ENCODE measurements at regions not wholly inside any gene's neighbourhood (a gene's known extent, or its start where the extent isn't known, plus 50 kb on each side); places are given as distances from the start of the nearest gene placed in this dataset.

- Histone ChIP-seq H3K4me1 (ENCODE audit: insufficient read depth) (peaks cover 7% of the 10 kb centered on the region), H3K27ac (no peak overlapping the region), H3K36me3 (no peaks in the 10 kb centered on the region), H3K4me3 (no peak overlapping the region), H3K27me3 (no peaks in the 10 kb centered on the region), H3K9me3 (no peaks in the 10 kb centered on the region)
- intact Hi-C loops (cut with DNase I): no loop called here
- DNase-seq: no peak
- TF ChIP-seq POLR2A (IDR thresholded peaks at IDR 0.05) (no peak), EP300 (IDR thresholded peaks at IDR 0.05) (no peak), CTCF (IDR thresholded peaks at IDR 0.05) (no peak)
- WGBS, 3 donors: 89 to 98% (median 96%) methylated on average over 1 of the region's 1 CpG
Observed at GRCh38 chr6:113560376-113560775, 296.8 kb upstream of the MARCKS start.

DNA sequence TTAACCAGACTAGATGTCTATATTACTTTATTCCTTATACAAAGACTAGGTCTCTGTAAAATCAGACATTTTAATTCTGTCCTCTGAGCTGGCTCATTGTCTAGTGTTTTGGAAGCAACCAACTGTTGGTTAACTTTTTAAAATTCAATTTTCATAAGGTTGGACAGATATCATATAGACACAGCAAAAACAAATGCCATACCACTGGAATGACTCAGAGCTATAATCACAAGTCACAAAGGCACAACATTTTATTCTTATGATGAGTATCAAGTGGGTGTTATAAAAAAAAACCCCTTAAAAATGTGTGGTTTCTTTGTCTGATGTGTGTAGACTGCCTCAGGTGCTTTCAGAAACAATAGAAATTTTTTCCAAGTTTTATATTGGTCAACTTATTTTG, 296.2 kb upstream of the MARCKS start:
- no peak overlapping the region for H3K27ac ChIP-seq
- no peak for DNase-seq
- peaks cover 7% of the 10 kb centered on the region for H3K4me1 ChIP-seq (ENCODE audit: insufficient read depth)
- TF ChIP-seq CTCF (IDR thresholded peaks at IDR 0.05): no peak
- TF ChIP-seq POLR2A (IDR thresholded peaks at IDR 0.05): no peak
- no peak for TF ChIP-seq EP300 (IDR thresholded peaks at IDR 0.05)
- H3K36me3 ChIP-seq: no peaks in the 10 kb centered on the region
- H3K4me3 ChIP-seq: no peak overlapping the region
- intact Hi-C loops (cut with DNase I): no loop called here
- H3K9me3 ChIP-seq: no peaks in the 10 kb centered on the region
- H3K27me3 ChIP-seq: no peaks in the 10 kb centered on the region

DNA sequence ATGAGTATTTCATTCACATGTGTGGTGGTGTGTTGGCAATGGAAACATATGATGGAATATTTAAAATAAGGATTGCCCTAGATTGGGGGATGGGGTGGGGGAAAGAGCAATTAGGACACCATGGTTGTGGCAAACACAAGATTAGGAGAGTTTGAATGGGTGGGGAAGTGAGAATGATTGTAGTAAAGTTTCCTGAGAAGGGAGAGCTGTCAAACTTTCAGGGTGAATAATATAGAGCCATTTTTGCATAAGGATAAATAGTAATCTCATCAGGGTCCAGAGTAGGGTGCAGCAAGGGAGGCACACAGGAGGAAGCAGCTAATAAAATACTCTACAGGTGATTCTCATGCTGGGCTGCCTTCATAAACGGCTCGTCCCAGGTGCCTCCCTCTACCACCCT, 294.9 kb upstream of the MARCKS start:
- Histone ChIP-seq H3K27me3 (no peaks in the 10 kb centered on the region), H3K4me3 (no peak overlapping the region), H3K9me3 (no peaks in the 10 kb centered on the region), H3K4me1 (ENCODE audit: insufficient read depth) (peaks cover 7% of the 10 kb centered on the region), H3K27ac (no peak overlapping the region), H3K36me3 (no peaks in the 10 kb centered on the region)
- intact Hi-C loops (cut with DNase I): no loop called here
- no peak for DNase-seq
- 89 to 100% (median 98%) methylated on average over 2 of the region's 2 CpGs for WGBS, 3 donors
- TF ChIP-seq POLR2A (IDR thresholded peaks at IDR 0.05) (no peak), EP300 (IDR thresholded peaks at IDR 0.05) (no peak), CTCF (IDR thresholded peaks at IDR 0.05) (no peak)

DNA sequence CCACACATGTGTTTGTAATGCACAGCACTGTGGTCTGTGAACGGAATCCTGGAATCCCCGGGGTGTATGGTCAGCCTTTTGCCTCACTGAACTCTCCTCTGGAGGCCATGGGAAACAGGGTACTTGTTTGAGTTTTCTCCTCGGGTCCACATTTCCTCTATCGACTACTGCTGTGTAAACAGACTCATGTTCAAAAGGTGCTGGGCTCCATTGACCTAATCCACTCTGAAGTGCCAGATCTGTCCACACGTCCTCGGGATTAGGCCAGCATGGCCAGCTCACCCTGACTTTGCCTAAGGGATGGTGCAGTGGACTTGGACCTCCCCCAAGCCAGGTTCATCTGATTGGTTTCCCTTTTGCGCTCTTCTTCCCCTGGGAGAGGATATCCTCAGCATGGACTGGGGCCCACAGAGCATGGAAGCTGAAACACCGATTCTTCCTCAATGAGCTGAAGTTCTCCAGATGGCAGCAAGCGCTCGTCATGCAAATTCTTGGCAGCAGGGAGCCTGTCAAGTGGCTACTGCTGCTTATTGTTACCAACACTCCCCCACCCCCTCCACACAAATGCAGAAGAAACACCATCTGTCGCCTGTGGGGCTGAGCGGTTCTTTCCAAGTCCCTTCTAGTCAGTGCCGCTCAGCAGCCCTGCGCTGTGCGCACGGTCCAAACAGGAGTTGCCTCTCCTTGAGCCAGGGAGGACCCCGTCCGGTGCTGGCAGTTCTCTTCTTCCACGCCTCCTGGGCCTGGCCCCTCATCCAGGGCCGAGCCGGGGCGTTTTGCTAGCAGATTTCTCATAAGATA, 292.6 kb upstream of the MARCKS start:
- TF ChIP-seq POLR2A (IDR thresholded peaks at IDR 0.05) (no peak), CTCF (IDR thresholded peaks at IDR 0.05) (no peak), EP300 (IDR thresholded peaks at IDR 0.05) (no peak)
- H3K27me3 ChIP-seq: no peaks in the 10 kb centered on the region
- no peaks in the 10 kb centered on the region for H3K36me3 ChIP-seq
- peaks cover 3% of the 10 kb centered on the region for H3K4me1 ChIP-seq (ENCODE audit: insufficient read depth)
- H3K4me3 ChIP-seq: peak overlapping the region; percentile 27
- 4 to 10% (median 9%) methylated on average over 22 of the region's 22 CpGs for WGBS, 3 donors
- H3K27ac ChIP-seq: peak overlapping the region in 1 of 2 donors; percentile 10
- H3K9me3 ChIP-seq: no peaks in the 10 kb centered on the region
- peak; percentile 51 to 72 (median 61) for DNase-seq
- intact Hi-C loops (cut with DNase I): no loop called here

Measured in ovary (tissue), 7 donors.